Loucy (cell line): ENCODE measurements at regions not wholly inside any gene's neighbourhood (a gene's known extent, or its start where the extent isn't known, plus 50 kb on each side); places are given as distances from the start of the nearest gene placed in this dataset.

Experiments used
- H2AFZ ChIP-seq: fragments of 200-600 bp; sonication (generic); 2 replicates; pipeline ENCODE4 v1.6.0; 2016; ENCODE audit warnings: antibody characterized with exemption, mild to moderate bottlenecking, low read length, moderate library complexity
- H3F3A ChIP-seq: fragments of 200-600 bp; 2 replicates; pipeline ENCODE4 v1.6.0; 2016; ENCODE audit warnings: antibody characterized with exemption, low read depth, mild to moderate bottlenecking
- H3K27me3 ChIP-seq: fragments of 200-600 bp; sonication (generic); 2 replicates; pipeline ENCODE4 v1.6.1; 2014; ENCODE audit warnings: low read length, mild to moderate bottlenecking; ENCODE audit not compliant: insufficient read depth, poor library complexity, severe bottlenecking
- H3K36me3 ChIP-seq: fragments of 200-600 bp; sonication (generic); 2 replicates; pipeline ENCODE4 v1.6.1; 2016; ENCODE audit warnings: low read length; ENCODE audit not compliant: insufficient read depth
- H3K4me1 ChIP-seq: fragments of 200-600 bp; sonication (generic); 2 replicates; pipeline ENCODE4 v1.5.1; 2014; ENCODE audit warnings: low read length, mild to moderate bottlenecking; ENCODE audit not compliant: insufficient read depth, poor library complexity, severe bottlenecking
- H3K4me2 ChIP-seq: fragments of 200-600 bp; sonication (generic); 2 replicates; pipeline ENCODE4 v1.6.0; 2014; ENCODE audit warnings: antibody characterized with exemption, low read length, low read depth, mild to moderate bottlenecking; ENCODE audit not compliant: poor library complexity, severe bottlenecking
- H3K4me3 ChIP-seq: fragments of 200-600 bp; sonication (generic); 2 replicates; pipeline ENCODE4 v1.5.1; 2014; ENCODE audit warnings: low read length, mild to moderate bottlenecking, mixed read lengths; ENCODE audit not compliant: poor library complexity, severe bottlenecking
- H3K79me2 ChIP-seq: fragments of 200-600 bp; sonication (generic); 2 replicates; pipeline ENCODE4 v1.6.1; 2014; ENCODE audit warnings: low read length; ENCODE audit not compliant: insufficient read depth
- H3K9ac ChIP-seq: fragments of 200-600 bp; sonication (generic); 2 replicates; pipeline ENCODE4 v1.6.0; 2014; ENCODE audit warnings: mild to moderate bottlenecking, low read depth, low read length, moderate library complexity; ENCODE audit not compliant: poor library complexity, severe bottlenecking
- H3K9me2 ChIP-seq: fragments of 200-600 bp; sonication (generic); replicated peaks from 2 replicates; pipeline ENCODE4 v1.6.1; 2016; ENCODE audit warnings: low read depth, low read length, mixed read lengths
- H3K9me3 ChIP-seq: fragments of 200-600 bp; sonication (generic); 2 replicates; pipeline ENCODE4 v1.6.1; 2014; ENCODE audit warnings: mild to moderate bottlenecking, antibody characterized with exemption, low read length, low read depth; ENCODE audit not compliant: insufficient read depth
- H4K20me1 ChIP-seq: fragments of 200-600 bp; sonication (generic); 2 replicates; pipeline ENCODE4 v1.6.0; 2014; ENCODE audit warnings: antibody characterized with exemption, low read length, mild to moderate bottlenecking; ENCODE audit not compliant: insufficient read depth, poor library complexity, severe bottlenecking
- CTCF ChIP-seq: fragments of 200-600 bp; sonication (generic); conservative IDR thresholded peaks from 2 replicates; pipeline ENCODE4 v1.5.1; 2014; ENCODE audit warnings: mild to moderate bottlenecking, antibody characterized with exemption, low read length
- EZH2phosphoT487 ChIP-seq: fragments of 200-600 bp; IDR thresholded peaks from 2 replicates; pipeline ENCODE4 v1.6.1; 2018; ENCODE audit warnings: antibody characterized with exemption, mild to moderate bottlenecking, moderate library complexity, borderline replicate concordance

DNA sequence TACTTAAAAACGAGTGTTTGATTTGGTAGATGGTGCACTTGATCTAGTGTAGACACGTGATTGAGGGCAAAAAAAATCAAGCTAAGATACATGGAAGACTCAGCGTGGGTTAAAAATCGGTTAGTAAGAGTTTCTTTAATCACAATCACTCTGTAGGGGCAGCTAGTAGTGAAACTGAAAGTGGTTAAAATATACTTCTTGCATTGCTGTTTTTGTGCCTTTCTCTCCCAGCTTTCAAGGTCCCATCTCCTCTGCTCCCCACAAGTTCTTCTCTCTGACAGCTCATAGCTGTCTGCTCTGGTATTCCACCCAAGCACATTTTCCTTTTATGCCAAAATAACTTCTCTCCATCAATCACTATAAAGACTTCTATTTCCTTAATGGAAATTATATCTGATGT is 1089.7 kb downstream of the EFNB2 start:
- Histone ChIP-seq H4K20me1 (no peaks in the 10 kb centered on the region), H3K4me1 (peaks cover 7% of the 10 kb centered on the region), H3K4me3 (no peak overlapping the region), H3K4me2 (peak overlapping the region; percentile 59), H3K9me2 (no peaks in the 10 kb centered on the region), H3K27me3 (no peaks in the 10 kb centered on the region), H3K79me2 (no peaks in the 10 kb centered on the region), H3K36me3 (no peaks in the 10 kb centered on the region), H2AFZ (peak overlapping the region; percentile 85), H3F3A (no peaks in the 10 kb centered on the region), H3K9ac (peak overlapping the region; percentile 4), H3K9me3 (no peaks in the 10 kb centered on the region)
- TF ChIP-seq CTCF = no peak
- no peak for TF ChIP-seq EZH2phosphoT487

GRCh38 chr13:105442949-105443699 is 1092.3 kb downstream of the EFNB2 start:
- H3K9me2 ChIP-seq = no peaks in the 10 kb centered on the region
- H3K4me3 ChIP-seq = no peak overlapping the region
- no peak overlapping the region for H3K4me2 ChIP-seq
- H3K4me1 ChIP-seq = peaks cover 8% of the 10 kb centered on the region
- no peak overlapping the region for H3K9ac ChIP-seq
- no peaks in the 10 kb centered on the region for H3K36me3 ChIP-seq
- TF ChIP-seq EZH2phosphoT487 (no peak), CTCF (no peak)
- no peaks in the 10 kb centered on the region for H3K9me3 ChIP-seq
- no peak overlapping the region for H2AFZ ChIP-seq
- no peaks in the 10 kb centered on the region for H3K79me2 ChIP-seq
- no peaks in the 10 kb centered on the region for H4K20me1 ChIP-seq
- no peaks in the 10 kb centered on the region for H3F3A ChIP-seq
- no peaks in the 10 kb centered on the region for H3K27me3 ChIP-seq

- Histone ChIP-seq H4K20me1 (no peaks in the 10 kb centered on the region), H3F3A (no peaks in the 10 kb centered on the region), H3K9ac (no peak overlapping the region), H3K79me2 (no peaks in the 10 kb centered on the region), H3K4me1 (peaks cover 12% of the 10 kb centered on the region), H3K4me2 (no peak overlapping the region), H3K4me3 (no peak overlapping the region), H2AFZ (no peak overlapping the region), H3K36me3 (no peaks in the 10 kb centered on the region), H3K27me3 (no peaks in the 10 kb centered on the region), H3K9me2 (no peaks in the 10 kb centered on the region), H3K9me3 (no peaks in the 10 kb centered on the region)
- TF ChIP-seq EZH2phosphoT487 (no peak), CTCF (no peak)
Measured at GRCh38 chr13:105442040-105442439, 1093.4 kb downstream of the EFNB2 start.
